ENCODE measurements at regions not wholly inside any gene's neighbourhood (a gene's known extent, or its start where the extent isn't known, plus 50 kb on each side); places are given as distances from the start of the nearest gene placed in this dataset.

GRCh38 chr20:41978875-41979274 is 360.7 kb upstream of the CHD6 start:
- ATAC-seq, result no peak
- no peaks in the 10 kb centered on the region for H3K4me1 Mint-ChIP-seq
- no peaks in the 10 kb centered on the region for H3K9me3 Mint-ChIP-seq

DNA sequence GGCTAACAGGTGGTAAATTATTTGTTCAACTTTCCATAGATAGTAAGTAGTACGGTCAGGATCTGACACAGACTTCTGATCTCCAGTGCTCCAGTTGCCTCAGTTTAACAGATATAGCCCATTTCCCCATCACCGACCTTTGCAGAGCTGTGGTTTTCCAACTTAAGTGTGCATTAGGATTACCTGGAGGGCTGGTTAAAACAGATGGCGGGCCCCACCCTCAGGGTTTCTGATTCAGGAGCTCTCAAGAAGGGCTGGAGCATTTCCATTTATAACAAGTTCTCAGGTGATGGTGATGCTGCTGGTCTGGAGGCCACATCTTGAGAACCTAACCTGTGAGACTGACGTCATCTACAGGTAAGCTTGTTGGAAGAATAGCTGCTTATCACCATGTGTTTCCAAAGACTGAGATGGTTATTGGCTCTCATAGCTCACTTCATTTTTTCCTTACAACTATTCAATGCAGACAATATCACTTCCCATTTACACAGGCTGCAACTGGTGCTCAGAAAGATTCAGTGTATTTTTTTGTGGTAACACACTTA is 360.1 kb upstream of the CHD6 start:
- H3K4me3 Mint-ChIP-seq, result no peak overlapping the region

More at GRCh38 chr20:41978875-41979274, 360.7 kb upstream of the CHD6 start:
- Mint-ChIP-seq H3K27ac (no peak overlapping the region), H3K4me3 (no peak overlapping the region), H3K36me3 (ENCODE audit: low read depth) (no peaks in the 10 kb centered on the region), H3K27me3 (no peaks in the 10 kb centered on the region)
- DNase-seq, result no peak

DNA sequence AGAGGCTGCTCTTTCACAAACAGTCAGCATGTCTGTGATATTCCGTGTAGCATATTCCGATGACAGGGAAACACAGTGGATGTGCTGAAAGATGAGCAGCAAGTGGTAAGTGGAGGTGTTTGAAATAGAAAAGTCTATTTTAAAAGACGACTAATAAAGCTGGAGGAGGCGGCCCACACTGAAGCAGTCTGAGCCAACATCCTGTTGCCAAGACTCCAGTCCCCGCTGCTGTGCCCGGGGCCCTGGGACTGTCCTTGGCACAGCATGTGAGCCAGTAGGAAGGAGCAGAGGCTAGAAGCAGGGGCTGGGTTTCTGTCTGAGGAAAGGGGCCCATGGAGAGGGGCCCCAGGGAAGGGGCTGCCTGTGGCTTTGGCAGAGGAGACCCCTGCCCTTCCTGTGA is 351.5 kb upstream of the CHD6 start:
- Mint-ChIP-seq H3K27ac (no peak overlapping the region), H3K9me3 (peaks cover 4% of the 10 kb centered on the region), H3K4me3 (no peak overlapping the region), H3K36me3 (ENCODE audit: low read depth) (no peaks in the 10 kb centered on the region), H3K27me3 (peaks cover 2% of the 10 kb centered on the region), H3K4me1 (no peaks in the 10 kb centered on the region)
- ATAC-seq (no peak), DNase-seq (no peak)

More for the DNA sequence above, 360.1 kb upstream of the CHD6 start:
- ATAC-seq (no peak), DNase-seq (no peak)
- H3K27me3 Mint-ChIP-seq, result no peaks in the 10 kb centered on the region
- H3K36me3 Mint-ChIP-seq (ENCODE audit: low read depth), result no peaks in the 10 kb centered on the region
- no peak overlapping the region for H3K27ac Mint-ChIP-seq
- no peaks in the 10 kb centered on the region for H3K4me1 Mint-ChIP-seq
- H3K9me3 Mint-ChIP-seq, result no peaks in the 10 kb centered on the region

GRCh38 chr20:41960166-41960565 is 342.0 kb upstream of the CHD6 start:
- DNase-seq (no peak), ATAC-seq (no peak)
- no peaks in the 10 kb centered on the region for H3K27me3 Mint-ChIP-seq
- H3K4me3 Mint-ChIP-seq, result no peak overlapping the region
- no peaks in the 10 kb centered on the region for H3K4me1 Mint-ChIP-seq
- no peak overlapping the region for H3K27ac Mint-ChIP-seq
- H3K36me3 Mint-ChIP-seq (ENCODE audit: low read depth), result no peaks in the 10 kb centered on the region
- H3K9me3 Mint-ChIP-seq, result no peaks in the 10 kb centered on the region

- Mint-ChIP-seq H3K4me3 (no peak overlapping the region), H3K9me3 (no peaks in the 10 kb centered on the region), H3K4me1 (no peaks in the 10 kb centered on the region), H3K27ac (no peak overlapping the region), H3K27me3 (no peaks in the 10 kb centered on the region), H3K36me3 (ENCODE audit: low read depth) (no peaks in the 10 kb centered on the region)
- ATAC-seq, result no peak
- no peak for DNase-seq
These were observed 340.2 kb upstream of the CHD6 start for GRCh38 chr20:41958391-41958790.

DNA sequence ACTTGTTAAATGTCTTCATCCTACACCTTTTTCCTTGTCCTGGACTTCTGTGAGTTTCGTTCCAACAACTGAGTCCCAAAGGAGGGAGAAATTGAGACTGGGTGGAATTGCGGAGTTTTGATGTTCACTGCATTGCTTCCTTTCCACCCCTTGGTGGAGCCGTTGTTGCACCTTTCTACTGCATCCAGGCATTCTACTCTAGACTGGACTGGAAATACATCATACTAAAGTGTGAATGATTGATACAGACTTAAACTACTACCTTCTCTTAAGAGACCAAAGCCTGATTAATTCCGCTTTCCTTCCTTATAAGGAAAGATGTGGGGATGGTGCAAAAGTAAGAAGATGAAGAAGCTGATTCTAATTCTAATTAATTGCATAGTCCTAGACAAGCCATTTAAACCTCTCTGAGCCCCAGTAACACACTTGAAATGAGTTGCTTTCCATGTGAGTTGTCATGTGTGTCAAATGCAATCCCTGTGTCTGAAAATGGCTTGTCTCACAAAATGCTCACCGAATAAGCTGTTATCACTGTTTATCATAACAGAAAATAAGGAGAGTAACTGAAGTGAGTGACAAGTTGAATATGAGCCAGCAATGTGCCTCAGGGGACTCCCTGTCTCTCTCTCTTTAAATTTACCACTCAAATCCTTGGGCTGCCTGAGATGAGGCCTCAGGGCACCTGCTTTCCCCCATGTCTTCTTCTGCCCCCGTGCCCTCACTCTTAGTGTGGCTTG is 338.3 kb upstream of the CHD6 start:
- Mint-ChIP-seq H3K9me3 (no peaks in the 10 kb centered on the region), H3K36me3 (ENCODE audit: low read depth) (no peaks in the 10 kb centered on the region), H3K4me1 (no peaks in the 10 kb centered on the region), H3K4me3 (no peak overlapping the region), H3K27me3 (no peaks in the 10 kb centered on the region), H3K27ac (no peak overlapping the region)
- DNase-seq, result no peak
- no peak for ATAC-seq

- Mint-ChIP-seq H3K9me3 (no peaks in the 10 kb centered on the region), H3K4me1 (no peaks in the 10 kb centered on the region), H3K27ac (no peak overlapping the region), H3K36me3 (ENCODE audit: low read depth) (no peaks in the 10 kb centered on the region), H3K4me3 (no peak overlapping the region), H3K27me3 (no peaks in the 10 kb centered on the region)
- no peak for ATAC-seq
- no peak for DNase-seq
These were observed 334.0 kb upstream of the CHD6 start for GRCh38 chr20:41952166-41952565.

GRCh38 chr20:41951615-41952014 is 333.4 kb upstream of the CHD6 start:
- ATAC-seq (no peak), DNase-seq (no peak)
- H3K27ac Mint-ChIP-seq, result no peak overlapping the region
- H3K4me1 Mint-ChIP-seq, result no peaks in the 10 kb centered on the region
- no peak overlapping the region for H3K4me3 Mint-ChIP-seq
- no peaks in the 10 kb centered on the region for H3K27me3 Mint-ChIP-seq
- H3K9me3 Mint-ChIP-seq, result no peaks in the 10 kb centered on the region
- no peaks in the 10 kb centered on the region for H3K36me3 Mint-ChIP-seq (ENCODE audit: low read depth)

DNA sequence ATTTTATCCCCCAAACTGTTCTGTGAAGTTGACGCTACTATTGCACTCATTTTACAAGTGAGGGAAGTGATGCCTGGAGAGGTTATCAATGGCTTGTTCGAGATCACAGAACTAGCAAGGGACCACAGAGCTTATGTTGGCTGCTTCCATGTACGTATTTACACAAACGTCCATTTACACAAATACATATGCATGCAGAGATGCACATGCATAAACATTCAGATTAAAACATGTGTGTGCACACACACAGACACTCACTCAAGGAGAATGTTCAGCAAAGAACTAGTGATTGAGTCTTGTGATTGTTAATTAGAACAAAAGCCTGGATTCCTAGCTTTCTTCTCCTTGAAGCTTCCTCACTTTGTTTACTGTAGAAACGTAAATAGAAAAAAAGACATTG is 321.5 kb upstream of the CHD6 start:
- no peaks in the 10 kb centered on the region for H3K36me3 Mint-ChIP-seq (ENCODE audit: low read depth)
- no peak overlapping the region for H3K4me3 Mint-ChIP-seq
- ATAC-seq (no peak), DNase-seq (no peak)
- H3K4me1 Mint-ChIP-seq, result no peaks in the 10 kb centered on the region
- H3K27me3 Mint-ChIP-seq, result peaks cover 2% of the 10 kb centered on the region
- H3K27ac Mint-ChIP-seq, result no peak overlapping the region
- H3K9me3 Mint-ChIP-seq, result no peaks in the 10 kb centered on the region

DNA sequence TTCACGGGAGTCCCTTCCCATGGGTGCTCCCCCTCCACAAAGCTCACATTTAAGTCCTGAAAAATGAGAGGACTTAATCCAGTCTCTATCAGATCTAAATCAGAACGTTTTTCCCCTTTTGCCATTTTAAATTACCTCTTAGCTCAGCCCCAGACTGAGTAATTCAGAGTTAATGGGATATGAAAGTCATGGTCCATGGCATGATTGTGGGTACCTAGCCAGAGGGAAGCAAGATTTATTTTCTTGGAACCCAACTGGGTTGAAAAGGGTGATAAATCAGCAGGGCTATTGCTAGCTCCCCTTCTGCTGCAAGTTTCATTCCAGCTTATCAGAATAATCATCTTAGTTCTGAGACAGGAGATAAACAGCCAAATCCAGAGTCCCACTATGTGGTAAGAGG is 320.2 kb upstream of the CHD6 start:
- Mint-ChIP-seq H3K27me3 (peaks cover 2% of the 10 kb centered on the region), H3K9me3 (no peaks in the 10 kb centered on the region), H3K36me3 (ENCODE audit: low read depth) (no peaks in the 10 kb centered on the region), H3K27ac (no peak overlapping the region), H3K4me3 (no peak overlapping the region), H3K4me1 (no peaks in the 10 kb centered on the region)
- no peak for DNase-seq
- ATAC-seq, result no peak

GRCh38 chr20:41935259-41935791 is 317.1 kb upstream of the CHD6 start:
- Mint-ChIP-seq H3K9me3 (no peaks in the 10 kb centered on the region), H3K27ac (no peak overlapping the region), H3K4me1 (no peaks in the 10 kb centered on the region), H3K36me3 (ENCODE audit: low read depth) (no peaks in the 10 kb centered on the region), H3K27me3 (no peaks in the 10 kb centered on the region), H3K4me3 (no peak overlapping the region)
- DNase-seq, result no peak
- no peak for ATAC-seq

GRCh38 chr20:41932431-41932830 is 314.3 kb upstream of the CHD6 start:
- H3K27me3 Mint-ChIP-seq, result no peaks in the 10 kb centered on the region
- no peak for ATAC-seq
- H3K9me3 Mint-ChIP-seq, result no peaks in the 10 kb centered on the region
- DNase-seq, result no peak
- no peaks in the 10 kb centered on the region for H3K4me1 Mint-ChIP-seq
- H3K36me3 Mint-ChIP-seq (ENCODE audit: low read depth), result no peaks in the 10 kb centered on the region
- no peak overlapping the region for H3K27ac Mint-ChIP-seq
- H3K4me3 Mint-ChIP-seq, result no peak overlapping the region

DNA sequence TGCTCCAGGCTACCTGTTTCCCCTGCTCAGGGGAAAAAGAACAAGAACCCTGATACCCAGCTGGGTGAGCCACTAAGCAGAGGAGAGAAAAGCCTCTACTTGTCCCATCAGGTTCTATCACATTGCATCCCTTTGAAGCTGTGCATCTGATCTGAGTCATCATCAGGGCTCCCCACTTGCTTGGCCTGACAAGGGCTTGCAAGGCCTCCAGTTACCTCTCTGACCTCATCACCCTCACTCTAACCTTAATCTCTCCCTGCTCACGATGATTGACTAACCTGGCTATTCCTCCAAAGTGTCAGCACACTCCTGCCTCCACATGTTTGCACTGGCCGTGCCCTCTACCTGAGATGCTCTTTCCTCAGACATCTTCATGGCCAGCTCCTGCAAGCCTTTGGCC is 309.5 kb upstream of the CHD6 start:
- DNase-seq (no peak), ATAC-seq (no peak)
- Mint-ChIP-seq H3K9me3 (no peaks in the 10 kb centered on the region), H3K4me3 (no peak overlapping the region), H3K27me3 (peaks cover 4% of the 10 kb centered on the region), H3K4me1 (no peaks in the 10 kb centered on the region), H3K27ac (no peak overlapping the region), H3K36me3 (ENCODE audit: low read depth) (no peaks in the 10 kb centered on the region)

DNA sequence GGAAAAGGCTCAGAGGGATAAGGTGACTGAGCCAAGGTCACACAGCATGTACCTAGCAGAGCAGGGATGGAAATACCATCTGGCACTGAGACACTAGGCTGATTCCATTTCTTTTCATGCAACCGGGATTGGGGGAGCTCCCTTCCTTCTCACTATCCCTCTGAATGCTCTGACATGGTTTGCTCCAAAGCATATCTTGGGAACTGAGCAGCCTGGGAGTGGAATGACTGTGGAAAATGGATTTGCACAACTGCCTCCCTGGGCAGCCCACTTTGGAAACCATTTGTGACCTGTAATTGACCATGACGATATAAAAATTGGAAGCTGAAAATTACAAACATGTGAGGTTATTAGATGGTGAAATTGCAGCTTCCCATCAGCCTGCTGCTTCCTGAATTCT is 309.0 kb upstream of the CHD6 start:
- Mint-ChIP-seq H3K27me3 (peaks cover 7% of the 10 kb centered on the region), H3K4me1 (no peaks in the 10 kb centered on the region), H3K27ac (no peak overlapping the region), H3K4me3 (no peak overlapping the region), H3K36me3 (ENCODE audit: low read depth) (no peaks in the 10 kb centered on the region), H3K9me3 (no peaks in the 10 kb centered on the region)
- DNase-seq (no peak), ATAC-seq (no peak)

- DNase-seq, result no peak
- Mint-ChIP-seq H3K9me3 (no peaks in the 10 kb centered on the region), H3K27ac (no peak overlapping the region), H3K36me3 (ENCODE audit: low read depth) (no peaks in the 10 kb centered on the region), H3K27me3 (peaks cover 7% of the 10 kb centered on the region), H3K4me3 (no peak overlapping the region), H3K4me1 (no peaks in the 10 kb centered on the region)
- ATAC-seq, result no peak
These were observed 307.3 kb upstream of the CHD6 start for GRCh38 chr20:41925476-41925875.
